Upper lobe of right lung (tissue), 1 donor: ENCODE measurements at regions not wholly inside any gene's neighbourhood (a gene's known extent, or its start where the extent isn't known, plus 50 kb on each side); places are given as distances from the start of the nearest gene placed in this dataset.

ENCODE experiments used
- ATAC-seq: fragments of 200-7000 bp; cut with Tn5 transposase; one replicate; pipeline ENCODE4 v1.9.1; 2020; ENCODE audit warnings: mild to moderate bottlenecking, moderate library complexity
- DNase-seq: peaks from one replicate; pipeline ENCODE4 v3.0.0-alpha.2; 2020
- H3K27ac ChIP-seq: fragments of 200-600 bp; one replicate; pipeline ENCODE4 v1.8.0; 2022
- H3K27me3 ChIP-seq: fragments of 200-600 bp; one replicate; pipeline ENCODE4 v1.8.0; 2022; ENCODE audit warnings: mild to moderate bottlenecking
- H3K36me3 ChIP-seq: fragments of 200-600 bp; one replicate; pipeline ENCODE4 v1.8.0; 2022
- H3K4me1 ChIP-seq: fragments of 200-600 bp; one replicate; pipeline ENCODE4 v1.8.0; 2022
- H3K4me3 ChIP-seq: fragments of 200-600 bp; one replicate; pipeline ENCODE4 v1.8.0; 2022; ENCODE audit warnings: mild to moderate bottlenecking
- H3K9me3 ChIP-seq: fragments of 200-600 bp; one replicate; pipeline ENCODE4 v1.8.0; 2022
- intact Hi-C: fragments of 100-400 bp; cut with DNase I; formaldehyde crosslinking; loops from one replicate; pipeline ENCODE4 v1.11.0; 2022
- TF ChIP-seq, protein P1 (sequence below): fragments of 200-600 bp; IDR thresholded peaks from one replicate; pipeline ENCODE4 v1.8.0; 2022; ENCODE audit warnings: antibody characterized with exemption
- donor health status: DM: no; HTN: yes; CAD: no; lungs with severe emphysema.

- Histone ChIP-seq H3K36me3 (no peaks in the 10 kb centered on the region), H3K9me3 (no peaks in the 10 kb centered on the region), H3K4me1 (no peaks in the 10 kb centered on the region), H3K27me3 (no peaks in the 10 kb centered on the region), H3K4me3 (no peak overlapping the region), H3K27ac (no peak overlapping the region)
- ATAC-seq (no peak), DNase-seq (no peak)
- TF ChIP-seq, protein P1, sequence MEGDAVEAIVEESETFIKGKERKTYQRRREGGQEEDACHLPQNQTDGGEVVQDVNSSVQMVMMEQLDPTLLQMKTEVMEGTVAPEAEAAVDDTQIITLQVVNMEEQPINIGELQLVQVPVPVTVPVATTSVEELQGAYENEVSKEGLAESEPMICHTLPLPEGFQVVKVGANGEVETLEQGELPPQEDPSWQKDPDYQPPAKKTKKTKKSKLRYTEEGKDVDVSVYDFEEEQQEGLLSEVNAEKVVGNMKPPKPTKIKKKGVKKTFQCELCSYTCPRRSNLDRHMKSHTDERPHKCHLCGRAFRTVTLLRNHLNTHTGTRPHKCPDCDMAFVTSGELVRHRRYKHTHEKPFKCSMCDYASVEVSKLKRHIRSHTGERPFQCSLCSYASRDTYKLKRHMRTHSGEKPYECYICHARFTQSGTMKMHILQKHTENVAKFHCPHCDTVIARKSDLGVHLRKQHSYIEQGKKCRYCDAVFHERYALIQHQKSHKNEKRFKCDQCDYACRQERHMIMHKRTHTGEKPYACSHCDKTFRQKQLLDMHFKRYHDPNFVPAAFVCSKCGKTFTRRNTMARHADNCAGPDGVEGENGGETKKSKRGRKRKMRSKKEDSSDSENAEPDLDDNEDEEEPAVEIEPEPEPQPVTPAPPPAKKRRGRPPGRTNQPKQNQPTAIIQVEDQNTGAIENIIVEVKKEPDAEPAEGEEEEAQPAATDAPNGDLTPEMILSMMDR, result no peak
- intact Hi-C loops, result no loop called here
These were observed 130.9 kb upstream of the RGMA start for GRCh38 chr15:93219859-93220420.

- TF ChIP-seq, protein P1, result no peak
- Histone ChIP-seq H3K36me3 (no peaks in the 10 kb centered on the region), H3K4me3 (no peak overlapping the region), H3K27ac (no peak overlapping the region), H3K9me3 (no peaks in the 10 kb centered on the region), H3K27me3 (no peaks in the 10 kb centered on the region), H3K4me1 (no peaks in the 10 kb centered on the region)
- intact Hi-C loops, result no loop called here
- DNase-seq (no peak), ATAC-seq (no peak)
These were observed 128.3 kb upstream of the RGMA start for GRCh38 chr15:93217343-93217742.

DNA sequence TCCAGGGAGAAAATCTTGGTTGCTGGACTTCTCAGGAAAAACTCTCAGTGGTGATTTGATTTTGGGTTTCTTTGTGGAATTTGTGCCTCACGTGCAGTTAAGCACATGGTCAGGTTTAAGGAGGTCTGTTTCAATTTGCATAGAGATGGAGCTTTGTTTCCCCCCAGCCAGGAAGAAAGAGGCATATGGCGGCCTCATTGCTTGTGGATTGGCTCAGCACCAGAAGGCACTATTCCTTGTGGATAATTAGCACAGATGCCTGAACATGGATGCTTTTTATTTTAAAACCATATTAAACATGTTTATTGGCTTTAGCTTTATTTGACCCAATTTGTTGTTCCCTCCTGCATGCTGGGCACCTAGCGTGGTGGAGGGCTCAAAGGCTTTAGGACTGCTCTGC is 125.1 kb upstream of the RGMA start:
- H3K4me1 ChIP-seq, result no peaks in the 10 kb centered on the region
- no peaks in the 10 kb centered on the region for H3K9me3 ChIP-seq
- H3K4me3 ChIP-seq, result no peak overlapping the region
- ATAC-seq (no peak), DNase-seq (no peak)
- H3K27me3 ChIP-seq, result no peaks in the 10 kb centered on the region
- H3K36me3 ChIP-seq, result no peaks in the 10 kb centered on the region
- TF ChIP-seq, protein P1, result no peak
- intact Hi-C loops, result no loop called here
- no peak overlapping the region for H3K27ac ChIP-seq

DNA sequence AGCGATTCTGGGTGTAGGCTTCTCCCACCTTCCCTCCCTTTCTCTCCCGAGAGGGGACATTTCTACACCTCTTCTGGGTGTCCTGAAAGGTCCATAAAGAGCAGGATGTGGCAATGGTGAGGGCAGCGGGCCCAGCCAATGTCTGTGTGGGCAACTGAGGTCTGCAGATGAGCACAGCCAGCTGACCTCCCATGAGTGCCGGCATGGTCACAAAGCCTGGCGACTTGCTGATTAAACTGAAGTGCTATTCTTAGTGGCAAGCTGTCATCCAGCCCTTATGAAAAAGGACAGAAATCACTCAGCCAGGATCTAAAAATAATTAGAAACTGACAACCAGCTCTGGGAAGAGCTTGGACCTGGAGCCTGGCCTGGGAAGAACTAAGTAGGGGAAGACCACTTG is 124.3 kb upstream of the RGMA start:
- TF ChIP-seq, protein P1, result no peak
- Histone ChIP-seq H3K27me3 (no peaks in the 10 kb centered on the region), H3K36me3 (no peaks in the 10 kb centered on the region), H3K4me1 (no peaks in the 10 kb centered on the region), H3K9me3 (no peaks in the 10 kb centered on the region), H3K4me3 (no peak overlapping the region), H3K27ac (no peak overlapping the region)
- DNase-seq, result no peak
- intact Hi-C loops, result no loop called here
- no peak for ATAC-seq

DNA sequence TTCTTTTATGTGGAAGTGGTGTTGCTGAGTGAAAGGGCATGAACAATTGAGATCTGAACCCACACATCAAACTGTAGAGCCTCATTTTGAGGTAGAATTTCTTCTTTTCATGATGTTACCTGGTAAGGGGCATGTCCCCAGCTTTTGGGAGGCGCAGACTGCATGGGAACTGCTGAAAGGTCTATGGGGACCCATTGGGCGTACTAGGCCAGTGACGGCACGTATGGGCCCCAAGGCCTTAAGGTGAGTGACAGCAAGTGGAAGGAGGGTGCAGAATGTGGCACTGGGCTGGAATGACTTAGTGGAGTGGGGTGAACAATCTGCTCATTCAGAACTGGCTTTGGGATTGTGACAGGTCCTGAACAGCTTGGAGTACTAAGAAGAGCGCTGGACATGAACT is 123.6 kb upstream of the RGMA start:
- Histone ChIP-seq H3K27me3 (no peaks in the 10 kb centered on the region), H3K36me3 (no peaks in the 10 kb centered on the region), H3K27ac (no peak overlapping the region), H3K4me3 (no peak overlapping the region), H3K9me3 (no peaks in the 10 kb centered on the region), H3K4me1 (no peaks in the 10 kb centered on the region)
- no peak for DNase-seq
- TF ChIP-seq, protein P1, result no peak
- no peak for ATAC-seq
- intact Hi-C loops, result no loop called here

GRCh38 chr15:93210995-93211394 is 122.0 kb upstream of the RGMA start:
- Histone ChIP-seq H3K27me3 (no peaks in the 10 kb centered on the region), H3K36me3 (no peaks in the 10 kb centered on the region), H3K4me3 (no peak overlapping the region), H3K27ac (no peak overlapping the region), H3K4me1 (no peaks in the 10 kb centered on the region), H3K9me3 (no peaks in the 10 kb centered on the region)
- intact Hi-C loops, result no loop called here
- TF ChIP-seq, protein P1, result no peak
- ATAC-seq (no peak), DNase-seq (no peak)
